ENCODE measurements at regions not wholly inside any gene's neighbourhood (a gene's known extent, or its start where the extent isn't known, plus 50 kb on each side); places are given as distances from the start of the nearest gene placed in this dataset.

DNA sequence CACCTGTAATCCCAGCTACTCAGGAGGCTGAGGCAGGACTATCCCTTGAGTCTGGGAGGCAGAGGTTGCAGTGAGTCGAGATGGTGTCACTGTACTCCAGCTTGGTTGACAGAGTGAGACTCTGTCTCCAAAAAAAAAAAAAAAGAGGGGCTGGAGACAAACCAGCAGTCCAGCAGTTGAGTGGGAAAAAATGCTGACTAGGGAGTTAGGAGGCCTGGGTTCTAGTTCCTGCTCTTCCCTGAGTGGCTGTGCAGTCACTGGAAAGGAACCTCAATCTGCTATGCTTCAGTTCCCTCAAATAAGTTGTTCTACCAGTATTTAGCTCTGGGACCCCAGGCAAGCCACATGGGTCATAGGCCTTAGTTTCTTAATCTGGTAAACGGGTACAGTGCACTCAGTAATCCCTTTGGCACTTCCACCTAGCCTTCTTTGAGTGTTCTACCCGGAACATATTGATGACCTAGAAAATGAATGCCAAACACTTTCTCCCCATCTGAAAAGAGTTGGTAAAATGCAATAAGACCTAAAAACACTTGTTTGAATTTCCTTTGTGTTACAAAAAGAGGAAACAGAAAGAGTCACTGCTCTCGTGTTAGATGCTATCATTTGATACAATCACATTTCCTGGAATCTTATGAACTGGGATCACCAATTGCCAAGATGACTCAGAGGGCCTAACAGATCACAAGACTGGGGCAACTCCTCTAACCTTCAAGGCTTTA, 99.3 kb upstream of the EGFL6 start:
- no peak for TF ChIP-seq POLR2A (IDR thresholded peaks at IDR 0.05; ENCODE audit: low read depth, low read length)
- TF ChIP-seq POLR2AphosphoS5 (IDR thresholded peaks at IDR 0.05; ENCODE audit: low read depth, low read length): no peak
- no peak for TF ChIP-seq POU2F2 (IDR thresholded peaks at IDR 0.05; ENCODE audit: low read depth, low read length)
- no peak for TF ChIP-seq TAF1 (IDR thresholded peaks at IDR 0.05; ENCODE audit: low read depth, low read length)
- no peak for TF ChIP-seq SPI1 (IDR thresholded peaks at IDR 0.05; ENCODE audit: low read depth, low read length)
- no peak for TF ChIP-seq PAX5 (IDR thresholded peaks at IDR 0.05; ENCODE audit: insufficient read depth, low read length, severe bottlenecking)
